SK-N-SH treated with all-trans-retinoic acid at 6 μM for 48 hours (cell line): ENCODE measurements at regions not wholly inside any gene's neighbourhood (a gene's known extent, or its start where the extent isn't known, plus 50 kb on each side); places are given as distances from the start of the nearest gene placed in this dataset.

Source experiments
- ARNTL ChIP-seq: fragments of 450-650 bp; formaldehyde crosslinking; IDR thresholded peaks from 2 replicates; pipeline ENCODE4 v1.5.0; 2020; ENCODE audit warnings: low read depth, mild to moderate bottlenecking, moderate library complexity, borderline replicate concordance
- BACH2 ChIP-seq: fragments of 250-450 bp; sonication (Bioruptor Pico); IDR thresholded peaks from 2 replicates; pipeline ENCODE4 v1.9.0; 2021; ENCODE audit warnings: mild to moderate bottlenecking, borderline replicate concordance
- CSDC2 ChIP-seq: fragments of 250-450 bp; sonication (Bioruptor Pico); IDR thresholded peaks from 2 replicates; pipeline ENCODE4 v1.5.0; 2020; ENCODE audit warnings: mild to moderate bottlenecking, moderate library complexity
- ESRRG ChIP-seq: fragments of 250-450 bp; sonication (Bioruptor Pico); IDR thresholded peaks from 2 replicates; pipeline ENCODE4 v1.6.1; 2021; ENCODE audit warnings: mild to moderate bottlenecking
- ZFP3 ChIP-seq: fragments of 250-450 bp; sonication (Bioruptor Pico); IDR thresholded peaks from 2 replicates; pipeline ENCODE4 v1.5.0; 2020; ENCODE audit warnings: mild to moderate bottlenecking, moderate library complexity
- ZNF70 ChIP-seq: fragments of 450-650 bp; formaldehyde crosslinking; IDR thresholded peaks from 2 replicates; pipeline ENCODE4 v1.5.0; 2020; ENCODE audit warnings: mild to moderate bottlenecking, moderate library complexity
- TF ChIP-seq, protein P1 (sequence below): fragments of 250-450 bp; sonication (Bioruptor Pico); IDR thresholded peaks from 2 replicates; pipeline ENCODE4 v1.8.0; 2021; ENCODE audit warnings: low read depth, mild to moderate bottlenecking, moderate library complexity, borderline replicate concordance
- TF ChIP-seq, protein P2 (sequence below): fragments of 250-450 bp; sonication (Bioruptor Pico); IDR thresholded peaks from 2 replicates; pipeline ENCODE4 v1.5.1; 2020; ENCODE audit warnings: low read depth, mild to moderate bottlenecking, moderate library complexity
- TF ChIP-seq, protein P3 (sequence below): fragments of 250-450 bp; sonication (Bioruptor Pico); IDR thresholded peaks from 2 replicates; pipeline ENCODE4 v1.8.0; 2020; ENCODE audit warnings: mild to moderate bottlenecking, moderate library complexity, borderline replicate concordance
- TF ChIP-seq, protein P4 (sequence below): fragments of 250-450 bp; sonication (Bioruptor Pico); IDR thresholded peaks from 2 replicates; pipeline ENCODE4 v1.5.0; 2020; ENCODE audit warnings: mild to moderate bottlenecking, moderate library complexity

DNA sequence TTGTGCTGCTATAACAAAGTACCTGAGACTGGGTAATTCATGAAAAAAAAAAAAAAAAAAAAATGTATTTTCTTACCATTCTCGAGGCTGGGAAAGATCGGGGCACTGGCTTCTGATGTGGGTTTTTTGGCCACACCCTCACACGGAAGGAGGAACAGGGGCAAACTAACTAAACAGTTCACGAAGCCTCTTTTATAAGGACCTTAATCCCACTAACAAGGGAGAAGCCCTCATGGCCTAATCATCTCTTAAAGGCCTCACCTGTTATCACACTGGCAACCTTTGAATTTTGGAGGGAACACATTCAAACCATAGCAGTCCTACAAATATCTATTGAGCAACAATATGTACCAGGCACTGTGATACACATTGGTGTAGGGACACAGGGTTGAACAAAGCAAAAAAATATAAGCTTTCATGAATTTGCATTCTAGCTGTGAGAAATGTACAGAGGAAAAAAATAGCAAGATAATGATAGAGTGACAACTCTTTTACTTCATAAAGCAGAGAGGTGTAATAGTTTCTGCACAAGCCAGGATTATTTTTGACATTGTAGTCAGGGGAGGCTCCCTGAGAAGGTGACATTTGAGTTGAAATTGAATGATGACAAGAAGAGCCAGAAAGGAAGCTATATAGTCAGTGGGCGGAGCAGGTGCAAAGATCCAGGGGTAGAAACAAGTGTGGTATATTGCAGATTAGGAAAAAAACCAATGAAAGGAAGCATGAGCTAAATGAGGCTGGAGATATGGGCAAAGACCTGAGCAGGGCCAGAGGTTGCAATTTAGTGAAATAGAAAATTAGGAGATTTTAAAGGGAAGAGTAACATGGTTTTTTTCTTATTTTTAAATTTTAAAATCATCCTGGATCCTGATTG lies 68.1 kb upstream of the GRAMD2B start:
- TF ChIP-seq, protein P1, sequence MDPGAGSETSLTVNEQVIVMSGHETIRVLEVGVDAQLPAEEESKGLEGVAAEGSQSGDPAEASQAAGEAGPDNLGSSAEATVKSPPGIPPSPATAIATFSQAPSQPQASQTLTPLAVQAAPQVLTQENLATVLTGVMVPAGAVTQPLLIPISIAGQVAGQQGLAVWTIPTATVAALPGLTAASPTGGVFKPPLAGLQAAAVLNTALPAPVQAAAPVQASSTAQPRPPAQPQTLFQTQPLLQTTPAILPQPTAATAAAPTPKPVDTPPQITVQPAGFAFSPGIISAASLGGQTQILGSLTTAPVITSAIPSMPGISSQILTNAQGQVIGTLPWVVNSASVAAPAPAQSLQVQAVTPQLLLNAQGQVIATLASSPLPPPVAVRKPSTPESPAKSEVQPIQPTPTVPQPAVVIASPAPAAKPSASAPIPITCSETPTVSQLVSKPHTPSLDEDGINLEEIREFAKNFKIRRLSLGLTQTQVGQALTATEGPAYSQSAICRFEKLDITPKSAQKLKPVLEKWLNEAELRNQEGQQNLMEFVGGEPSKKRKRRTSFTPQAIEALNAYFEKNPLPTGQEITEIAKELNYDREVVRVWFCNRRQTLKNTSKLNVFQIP (CRISPR knock-in tag) = no peak
- TF ChIP-seq ARNTL (CRISPR knock-in tag) (no peak), ZFP3 (CRISPR knock-in tag) (no peak), BACH2 (CRISPR knock-in tag) (no peak), ZNF70 (CRISPR knock-in tag) (no peak), CSDC2 (no peak), ESRRG (CRISPR knock-in tag) (no peak)
- TF ChIP-seq, protein P2, sequence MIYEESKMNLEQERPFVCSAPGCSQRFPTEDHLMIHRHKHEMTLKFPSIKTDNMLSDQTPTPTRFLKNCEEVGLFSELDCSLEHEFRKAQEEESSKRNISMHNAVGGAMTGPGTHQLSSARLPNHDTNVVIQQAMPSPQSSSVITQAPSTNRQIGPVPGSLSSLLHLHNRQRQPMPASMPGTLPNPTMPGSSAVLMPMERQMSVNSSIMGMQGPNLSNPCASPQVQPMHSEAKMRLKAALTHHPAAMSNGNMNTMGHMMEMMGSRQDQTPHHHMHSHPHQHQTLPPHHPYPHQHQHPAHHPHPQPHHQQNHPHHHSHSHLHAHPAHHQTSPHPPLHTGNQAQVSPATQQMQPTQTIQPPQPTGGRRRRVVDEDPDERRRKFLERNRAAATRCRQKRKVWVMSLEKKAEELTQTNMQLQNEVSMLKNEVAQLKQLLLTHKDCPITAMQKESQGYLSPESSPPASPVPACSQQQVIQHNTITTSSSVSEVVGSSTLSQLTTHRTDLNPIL (CRISPR knock-in tag) = no peak
- TF ChIP-seq, protein P3, sequence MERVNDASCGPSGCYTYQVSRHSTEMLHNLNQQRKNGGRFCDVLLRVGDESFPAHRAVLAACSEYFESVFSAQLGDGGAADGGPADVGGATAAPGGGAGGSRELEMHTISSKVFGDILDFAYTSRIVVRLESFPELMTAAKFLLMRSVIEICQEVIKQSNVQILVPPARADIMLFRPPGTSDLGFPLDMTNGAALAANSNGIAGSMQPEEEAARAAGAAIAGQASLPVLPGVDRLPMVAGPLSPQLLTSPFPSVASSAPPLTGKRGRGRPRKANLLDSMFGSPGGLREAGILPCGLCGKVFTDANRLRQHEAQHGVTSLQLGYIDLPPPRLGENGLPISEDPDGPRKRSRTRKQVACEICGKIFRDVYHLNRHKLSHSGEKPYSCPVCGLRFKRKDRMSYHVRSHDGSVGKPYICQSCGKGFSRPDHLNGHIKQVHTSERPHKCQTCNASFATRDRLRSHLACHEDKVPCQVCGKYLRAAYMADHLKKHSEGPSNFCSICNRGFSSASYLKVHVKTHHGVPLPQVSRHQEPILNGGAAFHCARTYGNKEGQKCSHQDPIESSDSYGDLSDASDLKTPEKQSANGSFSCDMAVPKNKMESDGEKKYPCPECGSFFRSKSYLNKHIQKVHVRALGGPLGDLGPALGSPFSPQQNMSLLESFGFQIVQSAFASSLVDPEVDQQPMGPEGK = no peak
- TF ChIP-seq, protein P4, sequence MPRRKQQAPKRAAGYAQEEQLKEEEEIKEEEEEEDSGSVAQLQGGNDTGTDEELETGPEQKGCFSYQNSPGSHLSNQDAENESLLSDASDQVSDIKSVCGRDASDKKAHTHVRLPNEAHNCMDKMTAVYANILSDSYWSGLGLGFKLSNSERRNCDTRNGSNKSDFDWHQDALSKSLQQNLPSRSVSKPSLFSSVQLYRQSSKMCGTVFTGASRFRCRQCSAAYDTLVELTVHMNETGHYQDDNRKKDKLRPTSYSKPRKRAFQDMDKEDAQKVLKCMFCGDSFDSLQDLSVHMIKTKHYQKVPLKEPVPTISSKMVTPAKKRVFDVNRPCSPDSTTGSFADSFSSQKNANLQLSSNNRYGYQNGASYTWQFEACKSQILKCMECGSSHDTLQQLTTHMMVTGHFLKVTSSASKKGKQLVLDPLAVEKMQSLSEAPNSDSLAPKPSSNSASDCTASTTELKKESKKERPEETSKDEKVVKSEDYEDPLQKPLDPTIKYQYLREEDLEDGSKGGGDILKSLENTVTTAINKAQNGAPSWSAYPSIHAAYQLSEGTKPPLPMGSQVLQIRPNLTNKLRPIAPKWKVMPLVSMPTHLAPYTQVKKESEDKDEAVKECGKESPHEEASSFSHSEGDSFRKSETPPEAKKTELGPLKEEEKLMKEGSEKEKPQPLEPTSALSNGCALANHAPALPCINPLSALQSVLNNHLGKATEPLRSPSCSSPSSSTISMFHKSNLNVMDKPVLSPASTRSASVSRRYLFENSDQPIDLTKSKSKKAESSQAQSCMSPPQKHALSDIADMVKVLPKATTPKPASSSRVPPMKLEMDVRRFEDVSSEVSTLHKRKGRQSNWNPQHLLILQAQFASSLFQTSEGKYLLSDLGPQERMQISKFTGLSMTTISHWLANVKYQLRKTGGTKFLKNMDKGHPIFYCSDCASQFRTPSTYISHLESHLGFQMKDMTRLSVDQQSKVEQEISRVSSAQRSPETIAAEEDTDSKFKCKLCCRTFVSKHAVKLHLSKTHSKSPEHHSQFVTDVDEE (CRISPR knock-in tag) = no peak
